HepG2 (cell line): ENCODE measurements at regions not wholly inside any gene's neighbourhood (a gene's known extent, or its start where the extent isn't known, plus 50 kb on each side); places are given as distances from the start of the nearest gene placed in this dataset.

ENCODE experiments used
- ATAC-seq: fragments of 200-7000 bp; cut with Tn5 transposase; 3 replicates; pipeline ENCODE4 v1.9.1; 2020; ENCODE audit warnings: mild to moderate bottlenecking, moderate library complexity
- BruUV-seq: library from RNA; stranded (reverse); fragments of 400-500 nt; replicated peaks from 2 replicates; lab custom pipeline; 2021; lab: Mats Ljungman, UMichigan
- CTCF ChIA-PET: fragments of 300-600 bp; formaldehyde crosslinking; extraction: SDS; loops from one replicate; lab custom pipeline; 2021; ENCODE audit warnings: low total read pairs, inconsistent platforms, low intra/inter-chr PET ratio; lab: Yijun Ruan, JAX
- POLR2A ChIA-PET: fragments of 350-600 bp; sonication (Branson Sonifier 250); formaldehyde crosslinking; loops from one replicate; lab custom pipeline; 2020; ENCODE audit warnings: antibody characterized with exemption, inconsistent platforms; lab: Yijun Ruan, JAX
- DNase-seq: peaks from one replicate; pipeline ENCODE4 v3.0.0-alpha.2; 2015; ENCODE audit warnings: low spot score
- FAIRE-seq: peaks from 3 replicates; lab custom pipeline; 2011; peaks lifted over from hg19 to GRCh38; lab: Jason Lieb, UNC
- H2AFZ ChIP-seq: one replicate; pipeline ENCODE4 v1.6.1; 2011; ENCODE audit warnings: low read length, inconsistent platforms
- H3K27ac ChIP-seq: fragments of 300-600 bp; 3 replicates; pipeline ENCODE4 v1.8.0; 2011; ENCODE audit warnings: mixed run types, mild to moderate bottlenecking, mixed read lengths, low read length, inconsistent platforms; ENCODE audit not compliant: insufficient read depth; ENCODE audit errors: extremely low read length
- H3K27me3 ChIP-seq, 2 experiments: fragments of 200-600 bp in 1 of 2; 2 replicates in 1 of 2; 3 replicates in 1 of 2; pipeline versions ENCODE4 v1.6.0 to v1.8.0; 2011; ENCODE audit warnings: low read length in 2 of 2, mild to moderate bottlenecking in 2 of 2, moderate library complexity in 2 of 2, inconsistent platforms in 1 of 2; ENCODE audit not compliant: insufficient read depth in 2 of 2, control insufficient read depth in 1 of 2
- H3K36me3 ChIP-seq, 2 experiments: fragments of 200-600 bp in 1 of 2; replicated peaks in 1 of 2; 2 replicates in 1 of 2; 3 replicates in 1 of 2; pipeline versions ENCODE4 v1.5.1 to v1.8.0; 2011; ENCODE audit warnings: low read length in 2 of 2, inconsistent platforms in 1 of 2; ENCODE audit not compliant: insufficient read depth in 2 of 2, control insufficient read depth in 1 of 2
- H3K4me1 ChIP-seq: 2 replicates; pipeline ENCODE4 v1.5.1; 2012; ENCODE audit warnings: low read length, inconsistent platforms; ENCODE audit not compliant: insufficient read depth
- H3K4me2 ChIP-seq: 2 replicates; pipeline ENCODE4 v1.6.0; 2011; ENCODE audit warnings: low read depth, low read length, inconsistent platforms
- H3K4me3 ChIP-seq, 3 experiments: fragments of 200-600 bp in 1 of 3; sonication (generic), shearing (Covaris generic) in 1 of 3; replicated peaks in 1 of 3; 2 replicates each; pipeline ENCODE4 v1.5.1; 2011 to 2016; ENCODE audit warnings: low read length in 3 of 3, inconsistent platforms in 2 of 3, low read depth in 2 of 3, mild to moderate bottlenecking in 2 of 3, control low read depth in 1 of 3, mixed read lengths in 1 of 3; ENCODE audit not compliant: insufficient read depth in 1 of 3
- H3K79me2 ChIP-seq: one replicate; pipeline ENCODE4 v1.6.1; 2011; ENCODE audit warnings: low read length, inconsistent platforms; ENCODE audit not compliant: insufficient read depth
- H3K9ac ChIP-seq: 2 replicates; pipeline ENCODE4 v1.6.0; 2011; ENCODE audit warnings: mild to moderate bottlenecking, low read depth, low read length, inconsistent platforms; ENCODE audit not compliant: insufficient read depth
- H3K9me3 ChIP-seq: 2 replicates; pipeline ENCODE4 v1.5.1; 2012; ENCODE audit warnings: mild to moderate bottlenecking, low read length
- H4K20me1 ChIP-seq: 2 replicates; pipeline ENCODE4 v1.6.0; 2011; ENCODE audit warnings: inconsistent platforms, mild to moderate bottlenecking, low read length, moderate library complexity; ENCODE audit not compliant: insufficient read depth
- JARID2 ChIP-seq: sonication (generic); formaldehyde crosslinking; IDR thresholded peaks from 2 replicates; pipeline ENCODE4 v1.8.1; 2023; ENCODE audit warnings: missing genetic modification reagents, inconsistent platforms; ENCODE audit not compliant: insufficient replicate concordance
- KDM5A ChIP-seq: fragments of 200-600 bp; sonication (generic); IDR thresholded peaks from 2 replicates; pipeline ENCODE4 v1.7.0; 2018; ENCODE audit warnings: antibody characterized with exemption, mild to moderate bottlenecking, low read length, borderline replicate concordance
- KLF13 ChIP-seq: sonication (generic); formaldehyde crosslinking; IDR thresholded peaks from 2 replicates; pipeline ENCODE4 v1.4.0; 2020; ENCODE audit warnings: mild to moderate bottlenecking, missing genetic modification reagents
- KLF6 ChIP-seq: IDR thresholded peaks from 2 replicates; pipeline ENCODE4 v1.8.0; 2016; ENCODE audit warnings: missing biosample characterization, missing genetic modification reagents
- NPAS2 ChIP-seq: sonication (generic); formaldehyde crosslinking; IDR thresholded peaks from 2 replicates; pipeline ENCODE4 v1.8.0; 2022; ENCODE audit warnings: mild to moderate bottlenecking, missing genetic modification reagents, borderline replicate concordance
- SIN3A ChIP-seq: IDR thresholded peaks from 2 replicates; pipeline ENCODE4 v1.6.1; 2011; ENCODE audit warnings: low read depth, mild to moderate bottlenecking, control low read depth, low read length, borderline replicate concordance
- ZFP90 ChIP-seq: sonication (generic); formaldehyde crosslinking; IDR thresholded peaks from 2 replicates; pipeline ENCODE4 v1.8.0; 2022; ENCODE audit warnings: missing genetic modification reagents, mild to moderate bottlenecking, inconsistent platforms, borderline replicate concordance
- ZNF124 ChIP-seq: sonication (generic); formaldehyde crosslinking; IDR thresholded peaks from 2 replicates; pipeline ENCODE4 v1.4.0; 2020; ENCODE audit warnings: missing genetic modification reagents
- ZNF274 ChIP-seq: sonication (generic); formaldehyde crosslinking; IDR thresholded peaks from 2 replicates; pipeline ENCODE4 v1.5.1; 2020; ENCODE audit warnings: mild to moderate bottlenecking, missing genetic modification reagents
- WGBS: methylation state at CpG from one replicate; pipeline ENCODE4 v1.1.6; 2017; ENCODE audit warnings: low lambda C conversion rate; 5-methylcytosine and 5-hydroxymethylcytosine counted together
- in situ Hi-C: cut with HindIII; loops from 2 replicates; pipeline ENCODE4 v1.10.0; 2017; ENCODE audit warnings: low pct_unique_long_range_greater_than_20kb; ENCODE audit not compliant: extremely low pct_ligation_motif_present
- intact Hi-C: fragments of 100-400 bp; cut with micrococcal nuclease; formaldehyde crosslinking; loops from one replicate; pipeline ENCODE4 v1.10.0; 2022; ENCODE audit not compliant: unreplicated experiment
- TF ChIP-seq, protein P1 (sequence below): sonication (generic); formaldehyde crosslinking; IDR thresholded peaks from 2 replicates; pipeline ENCODE4 v1.8.1; 2023; ENCODE audit warnings: missing genetic modification reagents, inconsistent platforms, borderline replicate concordance
- TF ChIP-seq, protein P2 (sequence below): sonication (generic); formaldehyde crosslinking; IDR thresholded peaks from 2 replicates; pipeline ENCODE4 v1.4.0; 2020; ENCODE audit warnings: missing genetic modification reagents, borderline replicate concordance

DNA sequence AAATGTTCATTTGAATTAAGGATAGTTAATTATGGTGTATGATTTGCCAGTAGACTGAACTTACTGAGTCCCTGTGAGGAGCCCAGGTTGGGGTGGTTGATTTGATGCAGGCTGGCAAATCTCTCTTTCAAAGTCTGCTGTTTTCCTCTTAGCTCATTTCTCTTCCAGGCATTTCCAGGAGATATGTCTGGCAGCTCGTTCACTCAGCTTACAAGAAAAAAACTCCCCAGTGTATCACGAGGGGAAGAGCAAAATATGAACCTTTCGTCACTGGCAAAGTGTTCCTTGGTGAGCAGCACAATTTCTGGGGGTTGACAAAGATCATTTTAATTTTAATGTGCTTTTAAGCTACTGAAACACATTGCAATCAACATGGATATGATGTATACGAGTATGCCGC, 244.2 kb downstream of the CBLL2 start:
- H4K20me1 ChIP-seq: no peaks in the 10 kb centered on the region
- no peak overlapping the region for H3K4me2 ChIP-seq
- CTCF ChIA-PET: no interaction called here
- no peaks in the 10 kb centered on the region for H3K9me3 ChIP-seq
- H3K27ac ChIP-seq: no peak overlapping the region
- no peak overlapping the region for H3K9ac ChIP-seq
- 0% methylated on average over 5 of the region's 5 CpGs for WGBS
- no peaks in the 10 kb centered on the region for H3K36me3 ChIP-seq
- H3K4me3 ChIP-seq: no peak overlapping the region
- H3K79me2 ChIP-seq: no peaks in the 10 kb centered on the region
- TF ChIP-seq JARID2 (no peak), KDM5A (no peak), ZFP90 (no peak), ZNF274 (CRISPR knock-in tag) (no peak), NPAS2 (CRISPR knock-in tag) (no peak), KLF6 (CRISPR knock-in tag) (no peak), ZNF124 (no peak), KLF13 (CRISPR knock-in tag) (no peak), SIN3A (no peak)
- TF ChIP-seq, protein P1, sequence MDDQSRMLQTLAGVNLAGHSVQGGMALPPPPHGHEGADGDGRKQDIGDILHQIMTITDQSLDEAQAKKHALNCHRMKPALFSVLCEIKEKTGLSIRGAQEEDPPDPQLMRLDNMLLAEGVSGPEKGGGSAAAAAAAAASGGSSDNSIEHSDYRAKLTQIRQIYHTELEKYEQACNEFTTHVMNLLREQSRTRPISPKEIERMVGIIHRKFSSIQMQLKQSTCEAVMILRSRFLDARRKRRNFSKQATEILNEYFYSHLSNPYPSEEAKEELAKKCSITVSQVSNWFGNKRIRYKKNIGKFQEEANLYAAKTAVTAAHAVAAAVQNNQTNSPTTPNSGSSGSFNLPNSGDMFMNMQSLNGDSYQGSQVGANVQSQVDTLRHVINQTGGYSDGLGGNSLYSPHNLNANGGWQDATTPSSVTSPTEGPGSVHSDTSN (CRISPR knock-in tag): no peak
- TF ChIP-seq, protein P2, sequence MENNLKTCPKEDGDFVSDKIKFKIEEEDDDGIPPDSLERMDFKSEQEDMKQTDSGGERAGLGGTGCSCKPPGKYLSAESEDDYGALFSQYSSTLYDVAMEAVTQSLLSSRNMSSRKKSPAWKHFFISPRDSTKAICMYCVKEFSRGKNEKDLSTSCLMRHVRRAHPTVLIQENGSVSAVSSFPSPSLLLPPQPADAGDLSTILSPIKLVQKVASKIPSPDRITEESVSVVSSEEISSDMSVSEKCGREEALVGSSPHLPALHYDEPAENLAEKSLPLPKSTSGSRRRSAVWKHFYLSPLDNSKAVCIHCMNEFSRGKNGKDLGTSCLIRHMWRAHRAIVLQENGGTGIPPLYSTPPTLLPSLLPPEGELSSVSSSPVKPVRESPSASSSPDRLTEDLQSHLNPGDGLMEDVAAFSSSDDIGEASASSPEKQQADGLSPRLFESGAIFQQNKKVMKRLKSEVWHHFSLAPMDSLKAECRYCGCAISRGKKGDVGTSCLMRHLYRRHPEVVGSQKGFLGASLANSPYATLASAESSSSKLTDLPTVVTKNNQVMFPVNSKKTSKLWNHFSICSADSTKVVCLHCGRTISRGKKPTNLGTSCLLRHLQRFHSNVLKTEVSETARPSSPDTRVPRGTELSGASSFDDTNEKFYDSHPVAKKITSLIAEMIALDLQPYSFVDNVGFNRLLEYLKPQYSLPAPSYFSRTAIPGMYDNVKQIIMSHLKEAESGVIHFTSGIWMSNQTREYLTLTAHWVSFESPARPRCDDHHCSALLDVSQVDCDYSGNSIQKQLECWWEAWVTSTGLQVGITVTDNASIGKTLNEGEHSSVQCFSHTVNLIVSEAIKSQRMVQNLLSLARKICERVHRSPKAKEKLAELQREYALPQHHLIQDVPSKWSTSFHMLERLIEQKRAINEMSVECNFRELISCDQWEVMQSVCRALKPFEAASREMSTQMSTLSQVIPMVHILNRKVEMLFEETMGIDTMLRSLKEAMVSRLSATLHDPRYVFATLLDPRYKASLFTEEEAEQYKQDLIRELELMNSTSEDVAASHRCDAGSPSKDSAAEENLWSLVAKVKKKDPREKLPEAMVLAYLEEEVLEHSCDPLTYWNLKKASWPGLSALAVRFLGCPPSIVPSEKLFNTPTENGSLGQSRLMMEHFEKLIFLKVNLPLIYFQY: no peak
- no peaks in the 10 kb centered on the region for H3K27me3 ChIP-seq
- intact Hi-C loops (no loop called here), in situ Hi-C loops (no loop called here)
- BruUV-seq: no TSS peak
- H2AFZ ChIP-seq: no peak overlapping the region
- DNase-seq (no peak), ATAC-seq (no peak), FAIRE-seq (no peak)
- no peaks in the 10 kb centered on the region for H3K4me1 ChIP-seq
- POLR2A ChIA-PET: no interaction called here
